KG1 (cell line): ENCODE measurements at regions not wholly inside any gene's neighbourhood (a gene's known extent, or its start where the extent isn't known, plus 50 kb on each side); places are given as distances from the start of the nearest gene placed in this dataset.

Experiments used
- DNase-seq: peaks from one replicate; lab custom pipeline; 2025; lab: John Stamatoyannopoulos, UW

- no peak for DNase-seq
Measured at GRCh38 chr2:66382091-66382490, 52.8 kb upstream of the MEIS1 start.

- DNase-seq, result no peak
Measured at GRCh38 chr2:66379473-66379872, 55.5 kb upstream of the MEIS1 start.

- no peak for DNase-seq
Measured at GRCh38 chr2:66377832-66378231, 57.1 kb upstream of the MEIS1 start.

- no peak for DNase-seq
Measured at GRCh38 chr2:66370824-66371223, 64.1 kb upstream of the MEIS1 start.

GRCh38 chr2:66366619-66367018 is 68.3 kb upstream of the MEIS1 start:
- DNase-seq, result no peak

- no peak for DNase-seq
Measured at GRCh38 chr2:66364495-66365333, 70.2 kb upstream of the MEIS1 start.

- no peak for DNase-seq
Measured at GRCh38 chr2:66362701-66363100, 72.2 kb upstream of the MEIS1 start.

- no peak for DNase-seq
Measured at GRCh38 chr2:66346231-66346664, 88.7 kb upstream of the MEIS1 start.

GRCh38 chr2:66344087-66344663 is 90.8 kb upstream of the MEIS1 start:
- DNase-seq, result no peak

GRCh38 chr2:66343259-66343658 is 91.7 kb upstream of the MEIS1 start:
- no peak for DNase-seq

- no peak for DNase-seq
Measured at GRCh38 chr2:66340521-66340920, 94.4 kb upstream of the MEIS1 start.

- DNase-seq, result no peak
Measured at GRCh38 chr2:66334237-66335029, 100.5 kb upstream of the MEIS1 start.

- no peak for DNase-seq
Measured at GRCh38 chr2:66331176-66331575, 103.7 kb upstream of the MEIS1 start.

- no peak for DNase-seq
Measured at GRCh38 chr2:66329081-66329605, 105.8 kb upstream of the MEIS1 start.

- no peak for DNase-seq
Measured at GRCh38 chr2:66327066-66327740, 107.7 kb upstream of the MEIS1 start.

- DNase-seq, result no peak
Measured at GRCh38 chr2:66324909-66325528, 109.9 kb upstream of the MEIS1 start.

- no peak for DNase-seq
Measured at GRCh38 chr2:66324356-66324755, 110.6 kb upstream of the MEIS1 start.

- no peak for DNase-seq
Measured at GRCh38 chr2:66323406-66323805, 111.5 kb upstream of the MEIS1 start.

GRCh38 chr2:66322506-66323260 is 112.2 kb upstream of the MEIS1 start:
- DNase-seq, result no peak

- DNase-seq, result no peak
Measured at GRCh38 chr2:66318009-66318561, 116.8 kb upstream of the MEIS1 start.
